Endodermal cell (in vitro differentiated cells): ENCODE measurements at regions not wholly inside any gene's neighbourhood (a gene's known extent, or its start where the extent isn't known, plus 50 kb on each side); places are given as distances from the start of the nearest gene placed in this dataset.
"Not testable (repeated sequence)": the region's sequence is repeated elsewhere in the genome, so short reads cannot be mapped to it uniquely, and the experiment has no call there.

Source experiments
- DNase-seq: peaks from one replicate; pipeline ENCODE4 v3.0.0-alpha.2; 2017
- H3K27ac ChIP-seq: 2 replicates; pipeline ENCODE4 v1.5.1; 2013; ENCODE audit warnings: mild to moderate bottlenecking, low read depth, low read length, moderate library complexity
- H3K27me3 ChIP-seq: 2 replicates; pipeline ENCODE4 v1.6.1; 2013; ENCODE audit warnings: mild to moderate bottlenecking, low read length, moderate library complexity; ENCODE audit not compliant: insufficient read depth, control insufficient read depth, poor library complexity, severe bottlenecking
- H3K36me3 ChIP-seq: 2 replicates; pipeline ENCODE4 v1.7.0; 2013; ENCODE audit warnings: mild to moderate bottlenecking, low read length, moderate library complexity; ENCODE audit not compliant: control insufficient read depth, insufficient read depth
- H3K4me1 ChIP-seq: one replicate; pipeline ENCODE4 v1.7.0; 2013; ENCODE audit warnings: low read length; ENCODE audit not compliant: control insufficient read depth, insufficient read depth
- H3K4me3 ChIP-seq: 2 replicates; pipeline ENCODE4 v1.5.1; 2013; ENCODE audit warnings: mild to moderate bottlenecking, low read length, moderate library complexity
- H3K9ac ChIP-seq: 2 replicates; pipeline ENCODE4 v1.6.1; 2013; ENCODE audit warnings: mild to moderate bottlenecking, low read length, moderate library complexity; ENCODE audit not compliant: poor library complexity, severe bottlenecking; ENCODE audit errors: extremely low read depth
- H3K9me3 ChIP-seq: 2 replicates; pipeline ENCODE4 v1.6.1; 2013; ENCODE audit warnings: mild to moderate bottlenecking, low read length, moderate library complexity; ENCODE audit not compliant: control insufficient read depth
- H3K27ac Mint-ChIP-seq: 2 replicates; pipeline ENCODE4 v1.8.0; 2020; ENCODE audit warnings: mixed read lengths
- H3K27me3 Mint-ChIP-seq: 2 replicates; pipeline ENCODE4 v1.8.0; 2021; ENCODE audit warnings: mild to moderate bottlenecking, mixed read lengths; ENCODE audit not compliant: insufficient read depth
- H3K36me3 Mint-ChIP-seq: 2 replicates; pipeline ENCODE4 v1.8.0; 2020; ENCODE audit warnings: low read depth, mixed read lengths
- H3K4me1 Mint-ChIP-seq: 2 replicates; pipeline ENCODE4 v1.8.0; 2020; ENCODE audit warnings: mixed read lengths
- H3K4me3 Mint-ChIP-seq: 2 replicates; pipeline ENCODE4 v1.8.0; 2020; ENCODE audit warnings: mild to moderate bottlenecking, moderate library complexity, mixed read lengths
- H3K9me3 Mint-ChIP-seq: 2 replicates; pipeline ENCODE4 v1.8.0; 2020; ENCODE audit warnings: mild to moderate bottlenecking, mixed read lengths
- CTCF ChIP-seq: fragments of 200-600 bp; sonication (generic); conservative IDR thresholded peaks from 2 replicates; pipeline ENCODE4 v1.5.0; 2021; ENCODE audit warnings: antibody characterized with exemption, mild to moderate bottlenecking
- WGBS, 2 experiments: methylation state at CpG; one replicate each; pipeline versions ENCODE4 v1.1.5 to v1.1.7; 2013; ENCODE audit warnings: missing lambda C conversion rate in 2 of 2, mixed read lengths in 1 of 2; ENCODE audit not compliant: insufficient coverage in 1 of 2, insufficient read length in 1 of 2; 5-methylcytosine and 5-hydroxymethylcytosine counted together

- Histone ChIP-seq H3K27ac (no peak overlapping the region), H3K4me1 (peaks cover 5% of the 10 kb centered on the region), H3K36me3 (no peaks in the 10 kb centered on the region), H3K9ac (no peak overlapping the region), H3K27me3 (peaks cover 9% of the 10 kb centered on the region), H3K9me3 (no peaks in the 10 kb centered on the region), H3K4me3 (no peak overlapping the region)
- Mint-ChIP-seq H3K4me3 (peak overlapping the region; percentile 64), H3K27me3 (peaks cover 14% of the 10 kb centered on the region), H3K27ac (peak overlapping the region; percentile 37), H3K36me3 (peaks cover 11% of the 10 kb centered on the region), H3K9me3 (no peaks in the 10 kb centered on the region), H3K4me1 (peaks cover 58% of the 10 kb centered on the region)
- peak; percentile 67 for DNase-seq
- WGBS, 2 experiments, result 61 to 67% methylated on average over 2 to 4 of the region's 4 CpGs
- no peak for TF ChIP-seq CTCF
Observed at GRCh38 chr13:55576389-55576788, 1564.3 kb upstream of the PRR20A start.

- WGBS, 2 experiments, result 23% methylated on average over 1 of the region's 1 CpG; no CpG with 5 or more reads in 1 of the 2 experiments
- DNase-seq, result peak; percentile 66
- H3K27me3 ChIP-seq, result peaks cover 9% of the 10 kb centered on the region
- no peak overlapping the region for H3K4me3 ChIP-seq
- Mint-ChIP-seq H3K27me3 (peaks cover 16% of the 10 kb centered on the region), H3K4me3 (peak overlapping the region; percentile 64), H3K27ac (peak overlapping the region; percentile 12), H3K9me3 (no peaks in the 10 kb centered on the region), H3K36me3 (peaks cover 11% of the 10 kb centered on the region), H3K4me1 (peaks cover 58% of the 10 kb centered on the region)
- no peaks in the 10 kb centered on the region for H3K9me3 ChIP-seq
- no peak for TF ChIP-seq CTCF
- H3K27ac ChIP-seq, result no peak overlapping the region
- H3K9ac ChIP-seq, result no peak overlapping the region
- H3K36me3 ChIP-seq, result no peaks in the 10 kb centered on the region
- peaks cover 5% of the 10 kb centered on the region for H3K4me1 ChIP-seq
Observed at GRCh38 chr13:55577082-55577846, 1563.5 kb upstream of the PRR20A start.

GRCh38 chr13:55577847-55578210, 1562.9 kb upstream of the PRR20A start:
- H3K9ac ChIP-seq, result no peak overlapping the region
- Mint-ChIP-seq H3K27ac (peak overlapping the region; percentile 12), H3K9me3 (no peaks in the 10 kb centered on the region), H3K27me3 (peaks cover 22% of the 10 kb centered on the region), H3K4me1 (peaks cover 56% of the 10 kb centered on the region), H3K36me3 (peaks cover 11% of the 10 kb centered on the region), H3K4me3 (peak overlapping the region; percentile 64)
- WGBS, 2 experiments, result 48 to 57% methylated on average over 1 to 2 of the region's 2 CpGs
- peak; percentile 65 for TF ChIP-seq CTCF
- H3K27me3 ChIP-seq, result peaks cover 9% of the 10 kb centered on the region
- no peaks in the 10 kb centered on the region for H3K9me3 ChIP-seq
- no peaks in the 10 kb centered on the region for H3K36me3 ChIP-seq
- H3K4me3 ChIP-seq, result no peak overlapping the region
- peaks cover 5% of the 10 kb centered on the region for H3K4me1 ChIP-seq
- DNase-seq, result peak; percentile 72
- no peak overlapping the region for H3K27ac ChIP-seq

GRCh38 chr13:55582294-55582693, 1558.4 kb upstream of the PRR20A start:
- H3K4me1 ChIP-seq, H3K9me3 Mint-ChIP-seq, H3K9ac ChIP-seq, H3K27ac ChIP-seq, H3K4me3 ChIP-seq, H3K27ac Mint-ChIP-seq, H3K36me3 ChIP-seq, H3K27me3 ChIP-seq, H3K9me3 ChIP-seq, DNase-seq: not testable (repeated sequence)
- Mint-ChIP-seq H3K36me3 (peaks cover 11% of the 10 kb centered on the region), H3K4me1 (peaks cover 56% of the 10 kb centered on the region), H3K4me3 (peak overlapping the region; percentile 64), H3K27me3 (peaks cover 35% of the 10 kb centered on the region)
- WGBS, 2 experiments, result 25% methylated on average over 1 of the region's 4 CpGs; no CpG with 5 or more reads in 1 of the 2 experiments
